ENCODE measurements at regions not wholly inside any gene's neighbourhood (a gene's known extent, or its start where the extent isn't known, plus 50 kb on each side); places are given as distances from the start of the nearest gene placed in this dataset.

DNA sequence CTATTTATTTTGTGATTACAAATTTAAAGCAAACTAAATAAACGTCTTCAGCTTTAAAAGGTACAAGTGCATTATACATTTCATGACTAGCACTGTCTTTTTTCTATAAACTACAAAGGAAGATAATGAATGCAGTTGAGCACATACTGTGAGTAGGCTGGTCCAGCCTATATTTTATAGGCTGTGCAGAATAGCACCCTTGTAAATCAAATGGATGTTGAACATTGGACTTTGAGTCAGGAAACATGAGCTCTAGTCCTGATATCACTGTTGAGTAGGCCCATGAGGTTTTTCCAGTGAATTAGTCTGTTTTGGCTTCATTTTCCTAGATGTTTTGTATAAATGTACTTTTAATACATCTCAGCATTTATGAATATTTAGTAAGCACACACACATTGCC, 447.3 kb upstream of the KCNMB2 start:
- CTCF ChIA-PET = no interaction called here
- ATAC-seq (ENCODE audit: low read depth) (no peak), DNase-seq (no peak)
- H3K4me1 Mint-ChIP-seq = peaks cover 2% of the 10 kb centered on the region
- Histone ChIP-seq H4K20me1 (ENCODE audit: control insufficient read depth, insufficient read depth, low read length, poor library complexity, severe bottlenecking) (no peaks in the 10 kb centered on the region), H3K9ac (ENCODE audit: low read length) (no peak overlapping the region), H2AFZ (ENCODE audit: insufficient read depth, low read depth, low read length, poor library complexity, severe bottlenecking) (no peak overlapping the region), H3K36me3 (replicated peaks in 1 of 2; ENCODE audit: control extremely low read depth in 1 of 2, control insufficient read depth in 1 of 2, extremely low read depth in 1 of 2, insufficient read depth in 2 of 2, low read length in 1 of 2) (no peaks in the 10 kb centered on the region), H3K79me2 (ENCODE audit: control insufficient read depth, insufficient read depth, low read length) (no peaks in the 10 kb centered on the region), H3K4me3 (ENCODE audit: control extremely low read depth in 1 of 5, extremely low read depth in 1 of 5, insufficient read depth in 1 of 5, low read depth in 2 of 5, low read length in 4 of 5) (no peak overlapping the region), H3K9me3 (ENCODE audit: control extremely low read depth in 1 of 3, control insufficient read depth in 2 of 3, insufficient read depth in 1 of 3, low read length in 2 of 3) (peaks cover 0 to 5% (median 0%) of the 10 kb centered on the region in 3 donors), H3K4me1 (ENCODE audit: control insufficient read depth in 2 of 2, insufficient read depth in 2 of 2, low read length in 2 of 2) (no peaks in the 10 kb centered on the region), H3K27me3 (replicated peaks in 1 of 4; ENCODE audit: control extremely low read depth in 1 of 4, control insufficient read depth in 3 of 4, insufficient read depth in 4 of 4, low read length in 3 of 4) (peaks cover 0 to 8% (median 3%) of the 10 kb centered on the region in 4 experiments), H3K27ac (ENCODE audit: low read length in 2 of 2) (no peak overlapping the region), H3K4me2 (replicated peaks; ENCODE audit: low read depth, low read length, poor library complexity, severe bottlenecking) (no peak overlapping the region)
- intact Hi-C loops (cut with micrococcal nuclease) = no loop called here
- no peak overlapping the region for H3K4me3 Mint-ChIP-seq
- H3K9me3 Mint-ChIP-seq (ENCODE audit: insufficient read depth) = no peaks in the 10 kb centered on the region
- H3K27me3 Mint-ChIP-seq = peaks cover 9% of the 10 kb centered on the region
- no CpG with 5 or more reads among the region's 1 CpG for WGBS (ENCODE audit: insufficient coverage)
- H3K27ac Mint-ChIP-seq = no peak overlapping the region
- TF ChIP-seq, protein P1, sequence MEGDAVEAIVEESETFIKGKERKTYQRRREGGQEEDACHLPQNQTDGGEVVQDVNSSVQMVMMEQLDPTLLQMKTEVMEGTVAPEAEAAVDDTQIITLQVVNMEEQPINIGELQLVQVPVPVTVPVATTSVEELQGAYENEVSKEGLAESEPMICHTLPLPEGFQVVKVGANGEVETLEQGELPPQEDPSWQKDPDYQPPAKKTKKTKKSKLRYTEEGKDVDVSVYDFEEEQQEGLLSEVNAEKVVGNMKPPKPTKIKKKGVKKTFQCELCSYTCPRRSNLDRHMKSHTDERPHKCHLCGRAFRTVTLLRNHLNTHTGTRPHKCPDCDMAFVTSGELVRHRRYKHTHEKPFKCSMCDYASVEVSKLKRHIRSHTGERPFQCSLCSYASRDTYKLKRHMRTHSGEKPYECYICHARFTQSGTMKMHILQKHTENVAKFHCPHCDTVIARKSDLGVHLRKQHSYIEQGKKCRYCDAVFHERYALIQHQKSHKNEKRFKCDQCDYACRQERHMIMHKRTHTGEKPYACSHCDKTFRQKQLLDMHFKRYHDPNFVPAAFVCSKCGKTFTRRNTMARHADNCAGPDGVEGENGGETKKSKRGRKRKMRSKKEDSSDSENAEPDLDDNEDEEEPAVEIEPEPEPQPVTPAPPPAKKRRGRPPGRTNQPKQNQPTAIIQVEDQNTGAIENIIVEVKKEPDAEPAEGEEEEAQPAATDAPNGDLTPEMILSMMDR (IDR thresholded peaks at IDR 0.05) = no peak
- POLR2A ChIA-PET = no interaction called here

DNA sequence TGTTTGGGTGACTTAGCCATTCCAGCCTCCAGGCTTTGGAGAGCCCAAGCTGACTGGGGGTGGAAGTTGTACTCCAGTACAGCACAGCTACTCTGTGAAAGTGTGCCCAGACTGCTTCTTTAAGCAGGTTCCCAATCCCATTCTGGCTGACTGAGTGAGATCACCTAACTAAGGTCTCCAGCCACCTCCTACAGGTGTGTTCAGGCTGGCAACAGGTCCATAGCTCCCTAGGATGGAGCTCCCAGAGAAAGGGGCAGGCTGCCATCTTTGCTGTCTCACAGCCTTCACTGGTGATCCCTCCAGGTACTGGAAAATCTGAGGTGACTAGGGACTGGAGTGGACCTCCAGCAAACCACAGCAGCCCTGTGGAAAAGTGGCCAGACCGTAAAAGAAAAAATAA, 445.3 kb upstream of the KCNMB2 start:
- intact Hi-C loops (cut with micrococcal nuclease) = no loop called here
- ATAC-seq (ENCODE audit: low read depth) = no peak
- Histone ChIP-seq H4K20me1 (ENCODE audit: control insufficient read depth, insufficient read depth, low read length, poor library complexity, severe bottlenecking) (no peaks in the 10 kb centered on the region), H3K79me2 (ENCODE audit: control insufficient read depth, insufficient read depth, low read length) (no peaks in the 10 kb centered on the region), H3K4me1 (ENCODE audit: control insufficient read depth in 2 of 2, insufficient read depth in 2 of 2, low read length in 2 of 2) (no peaks in the 10 kb centered on the region), H3K36me3 (replicated peaks in 1 of 2; ENCODE audit: control extremely low read depth in 1 of 2, control insufficient read depth in 1 of 2, extremely low read depth in 1 of 2, insufficient read depth in 2 of 2, low read length in 1 of 2) (no peaks in the 10 kb centered on the region), H3K27ac (ENCODE audit: low read length in 2 of 2) (no peak overlapping the region), H3K4me2 (replicated peaks; ENCODE audit: low read depth, low read length, poor library complexity, severe bottlenecking) (no peak overlapping the region), H3K9me3 (ENCODE audit: control extremely low read depth in 1 of 3, control insufficient read depth in 2 of 3, insufficient read depth in 1 of 3, low read length in 2 of 3) (peaks cover 0 to 5% (median 0%) of the 10 kb centered on the region in 3 donors), H3K27me3 (replicated peaks in 1 of 4; ENCODE audit: control extremely low read depth in 1 of 4, control insufficient read depth in 3 of 4, insufficient read depth in 4 of 4, low read length in 3 of 4) (peaks cover 0 to 8% (median 3%) of the 10 kb centered on the region in 4 experiments), H3K9ac (ENCODE audit: low read length) (no peak overlapping the region), H2AFZ (ENCODE audit: insufficient read depth, low read depth, low read length, poor library complexity, severe bottlenecking) (no peak overlapping the region), H3K4me3 (ENCODE audit: control extremely low read depth in 1 of 5, extremely low read depth in 1 of 5, insufficient read depth in 1 of 5, low read depth in 2 of 5, low read length in 4 of 5) (no peak overlapping the region)
- Mint-ChIP-seq H3K27ac (no peak overlapping the region), H3K9me3 (ENCODE audit: insufficient read depth) (no peaks in the 10 kb centered on the region), H3K4me1 (no peaks in the 10 kb centered on the region), H3K27me3 (peaks cover 3% of the 10 kb centered on the region), H3K4me3 (no peak overlapping the region)
- no peak for DNase-seq
- TF ChIP-seq EZH2 (IDR thresholded peaks at IDR 0.05; ENCODE audit: borderline replicate concordance, insufficient read depth, low read depth, low read length, poor library complexity, severe bottlenecking) = no peak
- TF ChIP-seq, protein P1 (IDR thresholded peaks at IDR 0.05) = no peak
- 100% methylated on average over 1 of the region's 1 CpG for WGBS (ENCODE audit: insufficient coverage)
- POLR2A ChIA-PET = no interaction called here
- CTCF ChIA-PET = no interaction called here
